Bronchial epithelial cell (primary cell): ENCODE measurements at regions not wholly inside any gene's neighbourhood (a gene's known extent, or its start where the extent isn't known, plus 50 kb on each side); places are given as distances from the start of the nearest gene placed in this dataset.
A peak's percentile ranks its signal among the peaks of the same experiment; 100 is the strongest.

ENCODE experiments used
- DNase-seq: peaks from one replicate; pipeline ENCODE4 v3.0.0-alpha.2; 2010; ENCODE audit warnings: low read depth
- FAIRE-seq: peaks from 2 replicates; lab custom pipeline; 2011; peaks lifted over from hg19 to GRCh38; lab: Jason Lieb, UNC
- H3K27me3 ChIP-seq: 2 replicates; pipeline ENCODE4 v1.5.1; 2011; ENCODE audit warnings: low read length; ENCODE audit not compliant: control insufficient read depth, insufficient read depth
- H3K36me3 ChIP-seq: 2 replicates; pipeline ENCODE4 v1.5.1; 2011; ENCODE audit warnings: low read length; ENCODE audit not compliant: control insufficient read depth, insufficient read depth
- H3K4me3 ChIP-seq: 2 replicates; pipeline ENCODE4 v1.5.1; 2011; ENCODE audit warnings: mild to moderate bottlenecking, low read depth, low read length, control low read depth
- CTCF ChIP-seq: IDR thresholded peaks from 2 replicates; pipeline ENCODE4 v1.5.1; 2011; ENCODE audit warnings: mild to moderate bottlenecking, moderate library complexity, low read length, control low read depth, inconsistent platforms; ENCODE audit not compliant: insufficient read depth, severe bottlenecking

GRCh38 chr2:7180638-7181370 lies 263.6 kb downstream of the RNF144A start:
- Histone ChIP-seq H3K36me3 (no peaks in the 10 kb centered on the region), H3K4me3 (no peak overlapping the region), H3K27me3 (no peaks in the 10 kb centered on the region)
- FAIRE-seq (no peak), DNase-seq (peak; percentile 27)
- no peak for TF ChIP-seq CTCF

GRCh38 chr2:7182525-7182924 lies 265.3 kb downstream of the RNF144A start:
- Histone ChIP-seq H3K4me3 (no peak overlapping the region), H3K27me3 (no peaks in the 10 kb centered on the region), H3K36me3 (no peaks in the 10 kb centered on the region)
- no peak for DNase-seq
- no peak for TF ChIP-seq CTCF
- FAIRE-seq, result no peak

GRCh38 chr2:7189106-7189505 lies 271.9 kb downstream of the RNF144A start:
- Histone ChIP-seq H3K27me3 (no peaks in the 10 kb centered on the region), H3K36me3 (no peaks in the 10 kb centered on the region), H3K4me3 (no peak overlapping the region)
- DNase-seq (no peak), FAIRE-seq (peak; percentile 32)
- TF ChIP-seq CTCF, result no peak

- H3K4me3 ChIP-seq, result no peak overlapping the region
- DNase-seq (no peak), FAIRE-seq (no peak)
- H3K27me3 ChIP-seq, result no peaks in the 10 kb centered on the region
- TF ChIP-seq CTCF, result no peak
- no peaks in the 10 kb centered on the region for H3K36me3 ChIP-seq
Observed at GRCh38 chr2:7190587-7191324, 273.5 kb downstream of the RNF144A start.

- Histone ChIP-seq H3K36me3 (no peaks in the 10 kb centered on the region), H3K4me3 (no peak overlapping the region), H3K27me3 (no peaks in the 10 kb centered on the region)
- TF ChIP-seq CTCF, result no peak
- no peak for FAIRE-seq
- peak; percentile 48 for DNase-seq
Observed at GRCh38 chr2:7191932-7192331, 274.7 kb downstream of the RNF144A start.
